Mucosa of gallbladder (tissue), 1 donor: ENCODE measurements at regions not wholly inside any gene's neighbourhood (a gene's known extent, or its start where the extent isn't known, plus 50 kb on each side); places are given as distances from the start of the nearest gene placed in this dataset.

Experiments used
- DNase-seq: peaks from one replicate; pipeline ENCODE4 v3.0.0-alpha.2; 2020; ENCODE audit warnings: low spot score
- donor health status: DM: no; HTN: no; CAD: no.

- no peak for DNase-seq
These were observed 311.5 kb upstream of the MGAT5 start for GRCh38 chr2:133942398-133942797.

GRCh38 chr2:133943108-133943507 is 310.8 kb upstream of the MGAT5 start:
- DNase-seq = no peak

- DNase-seq = no peak
These were observed 308.8 kb upstream of the MGAT5 start for GRCh38 chr2:133945089-133945488.

- DNase-seq = no peak
These were observed 306.8 kb upstream of the MGAT5 start for GRCh38 chr2:133947057-133947456.

- no peak for DNase-seq
These were observed 305.1 kb upstream of the MGAT5 start for GRCh38 chr2:133948610-133949290.

- no peak for DNase-seq
These were observed 304.3 kb upstream of the MGAT5 start for GRCh38 chr2:133949595-133949994.

- DNase-seq = no peak
These were observed 302.7 kb upstream of the MGAT5 start for GRCh38 chr2:133951209-133951608.

- DNase-seq = no peak
These were observed 301.5 kb upstream of the MGAT5 start for GRCh38 chr2:133952420-133952819.

GRCh38 chr2:133952896-133953295 is 301.0 kb upstream of the MGAT5 start:
- no peak for DNase-seq

GRCh38 chr2:133953524-133953923 is 300.3 kb upstream of the MGAT5 start:
- DNase-seq = no peak

- DNase-seq = no peak
These were observed 299.2 kb upstream of the MGAT5 start for GRCh38 chr2:133954636-133955035.

- DNase-seq = no peak
These were observed 298.7 kb upstream of the MGAT5 start for GRCh38 chr2:133955169-133955568.

GRCh38 chr2:133956434-133956935 is 297.4 kb upstream of the MGAT5 start:
- DNase-seq = no peak

GRCh38 chr2:133957724-133958480 is 296.0 kb upstream of the MGAT5 start:
- DNase-seq = no peak

- no peak for DNase-seq
These were observed 294.8 kb upstream of the MGAT5 start for GRCh38 chr2:133959066-133959465.

- no peak for DNase-seq
These were observed 287.1 kb upstream of the MGAT5 start for GRCh38 chr2:133966720-133967304.

GRCh38 chr2:133967326-133967725 is 286.5 kb upstream of the MGAT5 start:
- no peak for DNase-seq

GRCh38 chr2:133968446-133968845 is 285.4 kb upstream of the MGAT5 start:
- DNase-seq = no peak

GRCh38 chr2:133970641-133971040 is 283.2 kb upstream of the MGAT5 start:
- no peak for DNase-seq

GRCh38 chr2:133972297-133972696 is 281.6 kb upstream of the MGAT5 start:
- DNase-seq = no peak

GRCh38 chr2:133972786-133973185 is 281.1 kb upstream of the MGAT5 start:
- DNase-seq = no peak

GRCh38 chr2:133974353-133974752 is 279.5 kb upstream of the MGAT5 start:
- DNase-seq = no peak

GRCh38 chr2:133975135-133975534 is 278.7 kb upstream of the MGAT5 start:
- DNase-seq = no peak
